ENCODE measurements at regions not wholly inside any gene's neighbourhood (a gene's known extent, or its start where the extent isn't known, plus 50 kb on each side); places are given as distances from the start of the nearest gene placed in this dataset.

GRCh38 chr2:30334762-30335363 is 103.5 kb downstream of the LBH start:
- H3K27me3 ChIP-seq (ENCODE audit: control insufficient read depth, insufficient read depth, low read length) = no peaks in the 10 kb centered on the region
- peaks cover 3 to 13% (median 9%) of the 10 kb centered on the region in 3 donors for H3K4me1 ChIP-seq (ENCODE audit: control insufficient read depth in 2 of 3, insufficient read depth in 2 of 3, low read depth in 1 of 3, low read length in 3 of 3)
- no peaks in the 10 kb centered on the region for H3K36me3 ChIP-seq (ENCODE audit: control insufficient read depth in 2 of 3, insufficient read depth in 3 of 3, low read length in 3 of 3)
- no peak overlapping the region for H3K27ac ChIP-seq (ENCODE audit: low read depth in 2 of 2, low read length in 2 of 2)
- intact Hi-C loops (cut with DNase I) = no loop called here
- no peak overlapping the region for H3K4me3 ChIP-seq (ENCODE audit: low read length in 3 of 3)
- DNase-seq (peak in 1 of 5 donors; percentile 43), FAIRE-seq (no peak)
- no peak overlapping the region for H3K9ac ChIP-seq (ENCODE audit: low read length in 3 of 3)
- TF ChIP-seq CTCF (IDR thresholded peaks at IDR 0.05; ENCODE audit: borderline replicate concordance, extremely low read depth, insufficient read depth) = peak; percentile 17
- H3K9me3 ChIP-seq (ENCODE audit: control insufficient read depth in 2 of 3, insufficient read depth in 1 of 3, low read length in 3 of 3) = peaks cover 0 to 3% (median 0%) of the 10 kb centered on the region in 3 donors

- intact Hi-C loops (cut with DNase I) = no loop called here
- no peak overlapping the region for H3K27ac ChIP-seq (ENCODE audit: low read depth in 2 of 2, low read length in 2 of 2)
- H3K36me3 ChIP-seq (ENCODE audit: control insufficient read depth in 2 of 3, insufficient read depth in 3 of 3, low read length in 3 of 3) = no peaks in the 10 kb centered on the region
- no peaks in the 10 kb centered on the region for H3K27me3 ChIP-seq (ENCODE audit: control insufficient read depth, insufficient read depth, low read length)
- DNase-seq (no peak), FAIRE-seq (no peak)
- H3K9ac ChIP-seq (ENCODE audit: low read length in 3 of 3) = no peak overlapping the region
- no peak overlapping the region for H3K4me3 ChIP-seq (ENCODE audit: low read length in 3 of 3)
- H3K9me3 ChIP-seq (ENCODE audit: control insufficient read depth in 2 of 3, insufficient read depth in 1 of 3, low read length in 3 of 3) = peaks cover 0 to 2% (median 0%) of the 10 kb centered on the region in 3 donors
- H3K4me1 ChIP-seq (ENCODE audit: control insufficient read depth in 2 of 3, insufficient read depth in 2 of 3, low read depth in 1 of 3, low read length in 3 of 3) = peaks cover 3 to 13% (median 9%) of the 10 kb centered on the region in 3 donors
- no peak for TF ChIP-seq CTCF (IDR thresholded peaks at IDR 0.05; ENCODE audit: borderline replicate concordance, extremely low read depth, insufficient read depth)
Observed at GRCh38 chr2:30336084-30336483, 104.8 kb downstream of the LBH start.

GRCh38 chr2:30336978-30337841 is 105.9 kb downstream of the LBH start:
- no peak overlapping the region for H3K4me3 ChIP-seq (ENCODE audit: low read length in 3 of 3)
- no peak for FAIRE-seq
- no peak overlapping the region for H3K9ac ChIP-seq (ENCODE audit: low read length in 3 of 3)
- H3K9me3 ChIP-seq (ENCODE audit: control insufficient read depth in 2 of 3, insufficient read depth in 1 of 3, low read length in 3 of 3) = no peaks in the 10 kb centered on the region
- H3K27ac ChIP-seq (ENCODE audit: low read depth in 2 of 2, low read length in 2 of 2) = no peak overlapping the region
- no peaks in the 10 kb centered on the region for H3K27me3 ChIP-seq (ENCODE audit: control insufficient read depth, insufficient read depth, low read length)
- intact Hi-C loops (cut with DNase I) = no loop called here
- DNase-seq = peak in 1 of 5 donors; percentile 59
- H3K36me3 ChIP-seq (ENCODE audit: control insufficient read depth in 2 of 3, insufficient read depth in 3 of 3, low read length in 3 of 3) = no peaks in the 10 kb centered on the region
- TF ChIP-seq CTCF (IDR thresholded peaks at IDR 0.05; ENCODE audit: borderline replicate concordance, extremely low read depth, insufficient read depth) = no peak
- H3K4me1 ChIP-seq (ENCODE audit: control insufficient read depth in 2 of 3, insufficient read depth in 2 of 3, low read depth in 1 of 3, low read length in 3 of 3) = peaks cover 0 to 10% (median 9%) of the 10 kb centered on the region in 3 donors

Measured in kidney (tissue), 13 donors.